Liver (tissue), 8 donors: ENCODE measurements at regions not wholly inside any gene's neighbourhood (a gene's known extent, or its start where the extent isn't known, plus 50 kb on each side); places are given as distances from the start of the nearest gene placed in this dataset.

ENCODE experiments used
- DNase-seq: peaks from one replicate; pipeline ENCODE4 v3.0.0-alpha.2; 2017; ENCODE audit warnings: low spot score
- H3K27ac ChIP-seq, 2 donors: one replicate each; pipeline ENCODE4 v1.7.0; 2013; ENCODE audit warnings: inconsistent platforms in 2 of 2, low read length in 2 of 2, control low read depth in 1 of 2, low read depth in 1 of 2, mild to moderate bottlenecking in 1 of 2
- H3K27me3 ChIP-seq, 4 donors: one replicate each; pipeline versions ENCODE4 v1.6.1 to v1.7.0; 2013; ENCODE audit warnings: low read length in 3 of 4, inconsistent platforms in 1 of 4, mild to moderate bottlenecking in 1 of 4, moderate library complexity in 1 of 4; ENCODE audit not compliant: control insufficient read depth in 4 of 4, insufficient read depth in 4 of 4
- H3K36me3 ChIP-seq, 4 donors: one replicate each; pipeline versions ENCODE4 v1.6.1 to v1.7.0; 2013; ENCODE audit warnings: low read length in 3 of 4, mild to moderate bottlenecking in 3 of 4, low read depth in 1 of 4, moderate library complexity in 1 of 4; ENCODE audit not compliant: control insufficient read depth in 4 of 4, insufficient read depth in 3 of 4
- H3K4me1 ChIP-seq, 4 donors: one replicate each; pipeline versions ENCODE4 v1.6.1 to v1.7.0; 2013; ENCODE audit warnings: low read length in 3 of 4, mild to moderate bottlenecking in 3 of 4, moderate library complexity in 1 of 4; ENCODE audit not compliant: control insufficient read depth in 4 of 4, insufficient read depth in 4 of 4
- H3K4me3 ChIP-seq, 3 donors: one replicate each; pipeline versions ENCODE4 v1.6.1 to v1.7.0; 2013; ENCODE audit warnings: low read length in 3 of 3, control low read depth in 1 of 3, low read depth in 1 of 3, mild to moderate bottlenecking in 1 of 3
- H3K9ac ChIP-seq, 2 donors: one replicate each; pipeline ENCODE4 v1.7.0; 2013; ENCODE audit warnings: low read length in 2 of 2, mild to moderate bottlenecking in 2 of 2, moderate library complexity in 2 of 2, control low read depth in 1 of 2, low read depth in 1 of 2
- H3K9me3 ChIP-seq, 4 donors: one replicate each; pipeline versions ENCODE4 v1.6.1 to v1.7.0; 2013; ENCODE audit warnings: low read length in 3 of 4; ENCODE audit not compliant: control insufficient read depth in 4 of 4
- EGR1 ChIP-seq, 2 donors: IDR thresholded peaks; 2 replicates each; pipeline ENCODE4 v1.6.1; 2016 to 2018; ENCODE audit warnings: antibody characterized with exemption in 2 of 2, low read depth in 2 of 2
- FOXA1 ChIP-seq: IDR thresholded peaks from 2 replicates; pipeline ENCODE4 v1.6.1; 2016; ENCODE audit warnings: antibody characterized with exemption
- FOXA2 ChIP-seq: IDR thresholded peaks from 2 replicates; pipeline ENCODE4 v1.6.1; 2016; ENCODE audit warnings: antibody characterized with exemption
- GABPA ChIP-seq, 2 donors: IDR thresholded peaks in 1 of 2; conservative IDR thresholded peaks in 1 of 2; 2 replicates each; pipeline ENCODE4 v1.6.1; 2016; ENCODE audit warnings: antibody characterized with exemption in 2 of 2, mild to moderate bottlenecking in 1 of 2, moderate library complexity in 1 of 2
- HNF4A ChIP-seq, 2 donors: conservative IDR thresholded peaks; 2 replicates each; pipeline ENCODE4 v1.6.1; 2016; ENCODE audit warnings: antibody characterized with exemption in 2 of 2, mild to moderate bottlenecking in 2 of 2
- JUND ChIP-seq, 2 donors: IDR thresholded peaks; 2 replicates each; pipeline ENCODE4 v1.6.1; 2016; ENCODE audit warnings: antibody characterized with exemption in 2 of 2
- RAD21 ChIP-seq, 2 donors: IDR thresholded peaks; 2 replicates each; pipeline ENCODE4 v1.6.1; 2016; ENCODE audit warnings: antibody characterized with exemption in 2 of 2, mild to moderate bottlenecking in 2 of 2
- RXRA ChIP-seq, 2 donors: IDR thresholded peaks; 2 replicates each; pipeline ENCODE4 v1.6.1; 2017 to 2018; ENCODE audit warnings: antibody characterized with exemption in 2 of 2, mild to moderate bottlenecking in 1 of 2
- SP1 ChIP-seq: IDR thresholded peaks from 2 replicates; pipeline ENCODE4 v1.6.1; 2018; ENCODE audit warnings: antibody characterized with exemption, mild to moderate bottlenecking
- TAF1 ChIP-seq: conservative IDR thresholded peaks from 2 replicates; pipeline ENCODE4 v1.6.1; 2016; ENCODE audit warnings: antibody characterized with exemption, mild to moderate bottlenecking
- YY1 ChIP-seq: IDR thresholded peaks from 2 replicates; pipeline ENCODE4 v1.6.1; 2016; ENCODE audit warnings: antibody characterized with exemption, mild to moderate bottlenecking
- WGBS: extraction: QIAGEN DNeasy Blood & Tissue Kit; methylation state at CpG from one replicate; pipeline ENCODE4 v1.1.7; 2013; 5-methylcytosine and 5-hydroxymethylcytosine counted together
- TF ChIP-seq, protein P1 (sequence below): IDR thresholded peaks from 2 replicates; pipeline ENCODE4 v1.6.1; 2016; ENCODE audit warnings: antibody characterized with exemption
- TF ChIP-seq, protein P2 (sequence below): IDR thresholded peaks from 2 replicates; pipeline ENCODE4 v1.6.1; 2016; ENCODE audit warnings: antibody characterized with exemption, mild to moderate bottlenecking
- TF ChIP-seq, protein P3 (sequence below): IDR thresholded peaks from 2 replicates; pipeline ENCODE4 v1.6.1; 2016; ENCODE audit warnings: antibody characterized with exemption
- TF ChIP-seq, protein P4 (sequence below): fragments of 150-350 bp; IDR thresholded peaks from 2 replicates; pipeline ENCODE4 v1.5.1; 2017; ENCODE audit warnings: improper control_type of control experiment, low read depth, low read length; ENCODE audit not compliant: missing input control
- donor health status: healthy.
- donor health status: healthy.
- donor health status: healthy.
- donor health status: healthy.
- donor health status: healthy.

DNA sequence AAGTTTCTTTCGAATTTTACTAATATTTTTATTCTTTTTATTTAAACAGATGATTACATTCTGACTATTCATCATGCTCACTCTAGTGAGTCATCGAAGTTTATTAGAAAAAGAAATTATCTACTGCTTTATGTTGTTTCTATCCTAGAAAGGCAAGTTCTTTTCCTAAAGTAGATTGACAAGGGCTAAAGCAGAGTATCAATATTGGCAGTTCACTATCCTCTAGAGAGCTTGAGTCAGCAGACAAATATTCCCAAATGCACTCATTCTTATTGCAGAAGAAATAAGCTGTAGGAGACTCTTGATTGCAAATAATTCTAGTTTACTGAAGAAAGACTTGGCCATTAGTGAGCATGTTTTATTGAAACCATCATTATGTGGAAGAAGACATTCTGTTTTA, 911.8 kb downstream of the CENPC start:
- TF ChIP-seq, protein P1, sequence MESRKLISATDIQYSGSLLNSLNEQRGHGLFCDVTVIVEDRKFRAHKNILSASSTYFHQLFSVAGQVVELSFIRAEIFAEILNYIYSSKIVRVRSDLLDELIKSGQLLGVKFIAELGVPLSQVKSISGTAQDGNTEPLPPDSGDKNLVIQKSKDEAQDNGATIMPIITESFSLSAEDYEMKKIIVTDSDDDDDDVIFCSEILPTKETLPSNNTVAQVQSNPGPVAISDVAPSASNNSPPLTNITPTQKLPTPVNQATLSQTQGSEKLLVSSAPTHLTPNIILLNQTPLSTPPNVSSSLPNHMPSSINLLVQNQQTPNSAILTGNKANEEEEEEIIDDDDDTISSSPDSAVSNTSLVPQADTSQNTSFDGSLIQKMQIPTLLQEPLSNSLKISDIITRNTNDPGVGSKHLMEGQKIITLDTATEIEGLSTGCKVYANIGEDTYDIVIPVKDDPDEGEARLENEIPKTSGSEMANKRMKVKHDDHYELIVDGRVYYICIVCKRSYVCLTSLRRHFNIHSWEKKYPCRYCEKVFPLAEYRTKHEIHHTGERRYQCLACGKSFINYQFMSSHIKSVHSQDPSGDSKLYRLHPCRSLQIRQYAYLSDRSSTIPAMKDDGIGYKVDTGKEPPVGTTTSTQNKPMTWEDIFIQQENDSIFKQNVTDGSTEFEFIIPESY: no peak
- no peak for TF ChIP-seq TAF1
- no peak for TF ChIP-seq JUND (IDR thresholded peaks at IDR 0.05)
- H3K4me3 ChIP-seq: no peak overlapping the region
- no peak overlapping the region for H3K9ac ChIP-seq
- no peak for DNase-seq
- no peaks in the 10 kb centered on the region for H3K4me1 ChIP-seq
- H3K9me3 ChIP-seq: no peaks in the 10 kb centered on the region
- H3K27me3 ChIP-seq: peaks cover 0 to 4% (median 0%) of the 10 kb centered on the region in 4 donors
- H3K36me3 ChIP-seq: no peaks in the 10 kb centered on the region
- H3K27ac ChIP-seq: no peak overlapping the region
- WGBS: 77% methylated on average over 2 of the region's 2 CpGs

DNA sequence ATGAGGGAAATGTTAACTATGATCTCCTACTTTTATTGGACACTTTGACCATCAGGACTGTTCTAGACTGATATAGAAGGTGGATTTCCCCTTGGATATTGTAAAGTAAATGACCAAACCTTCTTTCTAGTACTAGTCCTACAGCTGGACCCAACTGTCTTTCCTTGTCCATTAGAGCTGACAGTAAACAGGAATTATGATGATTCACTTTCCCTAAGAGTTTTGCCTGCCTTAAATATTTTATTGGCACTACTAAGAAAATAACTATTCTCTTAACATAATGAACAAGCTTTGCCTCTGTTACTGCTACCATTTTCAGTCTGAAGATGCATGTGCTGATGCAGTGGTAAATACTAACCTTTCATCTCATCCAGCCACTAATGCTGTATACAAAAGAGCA, 915.4 kb downstream of the CENPC start:
- H3K4me3 ChIP-seq: no peak overlapping the region

DNA sequence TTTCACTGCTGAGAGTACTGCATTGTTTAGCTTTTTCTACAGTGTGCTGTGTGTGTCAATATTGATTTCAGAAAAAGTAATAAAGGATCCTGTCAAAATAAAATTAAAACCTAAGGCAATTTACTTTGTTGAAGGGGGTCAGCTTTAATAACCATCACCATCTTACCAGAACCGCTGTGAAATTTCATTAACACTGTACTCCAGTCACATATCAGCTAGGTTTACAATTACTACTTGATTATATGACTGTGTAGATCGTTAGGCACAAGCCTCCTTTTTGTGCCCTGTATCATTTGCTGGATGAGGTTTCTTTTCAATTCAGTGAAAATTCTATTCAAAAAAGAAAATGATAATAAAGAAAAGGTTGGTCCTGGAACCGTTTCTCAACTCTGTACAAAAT, 917.2 kb downstream of the CENPC start:
- WGBS: 56% methylated on average over 3 of the region's 3 CpGs
- Histone ChIP-seq H3K4me3 (no peak overlapping the region), H3K27me3 (peaks cover 0 to 4% (median 0%) of the 10 kb centered on the region in 4 donors), H3K9me3 (no peaks in the 10 kb centered on the region), H3K36me3 (no peaks in the 10 kb centered on the region), H3K27ac (no peak overlapping the region), H3K4me1 (no peaks in the 10 kb centered on the region), H3K9ac (no peak overlapping the region)
- DNase-seq: no peak
- no peak for TF ChIP-seq EGR1 (IDR thresholded peaks at IDR 0.05; ENCODE audit: low read depth in 2 of 2)
- TF ChIP-seq, protein P1: no peak
- no peak for TF ChIP-seq HNF4A (conservative IDR thresholded peaks at IDR 0.05)
- no peak for TF ChIP-seq RXRA (IDR thresholded peaks at IDR 0.05)
- no peak for TF ChIP-seq FOXA1
- no peak for TF ChIP-seq JUND (IDR thresholded peaks at IDR 0.05)
- TF ChIP-seq, protein P2, sequence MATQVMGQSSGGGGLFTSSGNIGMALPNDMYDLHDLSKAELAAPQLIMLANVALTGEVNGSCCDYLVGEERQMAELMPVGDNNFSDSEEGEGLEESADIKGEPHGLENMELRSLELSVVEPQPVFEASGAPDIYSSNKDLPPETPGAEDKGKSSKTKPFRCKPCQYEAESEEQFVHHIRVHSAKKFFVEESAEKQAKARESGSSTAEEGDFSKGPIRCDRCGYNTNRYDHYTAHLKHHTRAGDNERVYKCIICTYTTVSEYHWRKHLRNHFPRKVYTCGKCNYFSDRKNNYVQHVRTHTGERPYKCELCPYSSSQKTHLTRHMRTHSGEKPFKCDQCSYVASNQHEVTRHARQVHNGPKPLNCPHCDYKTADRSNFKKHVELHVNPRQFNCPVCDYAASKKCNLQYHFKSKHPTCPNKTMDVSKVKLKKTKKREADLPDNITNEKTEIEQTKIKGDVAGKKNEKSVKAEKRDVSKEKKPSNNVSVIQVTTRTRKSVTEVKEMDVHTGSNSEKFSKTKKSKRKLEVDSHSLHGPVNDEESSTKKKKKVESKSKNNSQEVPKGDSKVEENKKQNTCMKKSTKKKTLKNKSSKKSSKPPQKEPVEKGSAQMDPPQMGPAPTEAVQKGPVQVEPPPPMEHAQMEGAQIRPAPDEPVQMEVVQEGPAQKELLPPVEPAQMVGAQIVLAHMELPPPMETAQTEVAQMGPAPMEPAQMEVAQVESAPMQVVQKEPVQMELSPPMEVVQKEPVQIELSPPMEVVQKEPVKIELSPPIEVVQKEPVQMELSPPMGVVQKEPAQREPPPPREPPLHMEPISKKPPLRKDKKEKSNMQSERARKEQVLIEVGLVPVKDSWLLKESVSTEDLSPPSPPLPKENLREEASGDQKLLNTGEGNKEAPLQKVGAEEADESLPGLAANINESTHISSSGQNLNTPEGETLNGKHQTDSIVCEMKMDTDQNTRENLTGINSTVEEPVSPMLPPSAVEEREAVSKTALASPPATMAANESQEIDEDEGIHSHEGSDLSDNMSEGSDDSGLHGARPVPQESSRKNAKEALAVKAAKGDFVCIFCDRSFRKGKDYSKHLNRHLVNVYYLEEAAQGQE: no peak
- TF ChIP-seq RAD21 (IDR thresholded peaks at IDR 0.05): no peak

More for the DNA sequence above, 915.4 kb downstream of the CENPC start:
- Histone ChIP-seq H3K9me3 (no peaks in the 10 kb centered on the region), H3K27me3 (peaks cover 0 to 4% (median 0%) of the 10 kb centered on the region in 4 donors), H3K9ac (no peak overlapping the region), H3K4me1 (no peaks in the 10 kb centered on the region), H3K27ac (no peak overlapping the region), H3K36me3 (no peaks in the 10 kb centered on the region)
- TF ChIP-seq RAD21 (IDR thresholded peaks at IDR 0.05) (no peak), GABPA (IDR thresholded peaks at IDR 0.05 in 1 of 2, conservative IDR thresholded peaks at IDR 0.05 in 1 of 2) (no peak), FOXA2 (no peak), YY1 (no peak), SP1 (no peak), RXRA (IDR thresholded peaks at IDR 0.05) (no peak)
- TF ChIP-seq, protein P3, sequence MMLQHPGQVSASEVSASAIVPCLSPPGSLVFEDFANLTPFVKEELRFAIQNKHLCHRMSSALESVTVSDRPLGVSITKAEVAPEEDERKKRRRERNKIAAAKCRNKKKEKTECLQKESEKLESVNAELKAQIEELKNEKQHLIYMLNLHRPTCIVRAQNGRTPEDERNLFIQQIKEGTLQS: no peak
- TF ChIP-seq, protein P4, sequence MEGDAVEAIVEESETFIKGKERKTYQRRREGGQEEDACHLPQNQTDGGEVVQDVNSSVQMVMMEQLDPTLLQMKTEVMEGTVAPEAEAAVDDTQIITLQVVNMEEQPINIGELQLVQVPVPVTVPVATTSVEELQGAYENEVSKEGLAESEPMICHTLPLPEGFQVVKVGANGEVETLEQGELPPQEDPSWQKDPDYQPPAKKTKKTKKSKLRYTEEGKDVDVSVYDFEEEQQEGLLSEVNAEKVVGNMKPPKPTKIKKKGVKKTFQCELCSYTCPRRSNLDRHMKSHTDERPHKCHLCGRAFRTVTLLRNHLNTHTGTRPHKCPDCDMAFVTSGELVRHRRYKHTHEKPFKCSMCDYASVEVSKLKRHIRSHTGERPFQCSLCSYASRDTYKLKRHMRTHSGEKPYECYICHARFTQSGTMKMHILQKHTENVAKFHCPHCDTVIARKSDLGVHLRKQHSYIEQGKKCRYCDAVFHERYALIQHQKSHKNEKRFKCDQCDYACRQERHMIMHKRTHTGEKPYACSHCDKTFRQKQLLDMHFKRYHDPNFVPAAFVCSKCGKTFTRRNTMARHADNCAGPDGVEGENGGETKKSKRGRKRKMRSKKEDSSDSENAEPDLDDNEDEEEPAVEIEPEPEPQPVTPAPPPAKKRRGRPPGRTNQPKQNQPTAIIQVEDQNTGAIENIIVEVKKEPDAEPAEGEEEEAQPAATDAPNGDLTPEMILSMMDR: no peak
- TF ChIP-seq, protein P1: no peak
- DNase-seq: no peak
